Breast epithelium (tissue), 4 donors: ENCODE measurements at regions not wholly inside any gene's neighbourhood (a gene's known extent, or its start where the extent isn't known, plus 50 kb on each side); places are given as distances from the start of the nearest gene placed in this dataset.

Experiments
- DNase-seq, 2 donors: peaks; one replicate each; pipeline ENCODE4 v3.0.0-alpha.2; 2019; ENCODE audit warnings: low spot score in 2 of 2
- H3K27ac ChIP-seq, 2 donors: fragments of 200-600 bp; sonication (generic) in 1 of 2; one replicate each; pipeline ENCODE4 v1.5.1; 2016 to 2019; ENCODE audit warnings: mild to moderate bottlenecking in 1 of 2
- H3K27me3 ChIP-seq, 2 donors: fragments of 200-600 bp; sonication (generic) in 1 of 2; one replicate each; pipeline versions ENCODE4 v1.5.1 to v1.6.0; 2017 to 2019; ENCODE audit warnings: control low read depth in 1 of 2, mild to moderate bottlenecking in 1 of 2
- H3K36me3 ChIP-seq: fragments of 200-600 bp; one replicate; pipeline ENCODE4 v1.5.1; 2019
- H3K4me1 ChIP-seq, 2 donors: fragments of 200-600 bp; sonication (generic); one replicate each; pipeline ENCODE4 v1.5.1; 2016 to 2019; ENCODE audit warnings: control low read depth in 1 of 2
- H3K4me3 ChIP-seq, 3 donors: fragments of 200-600 bp; sonication (generic); 1 replicate in 2 of 3; 2 replicates in 1 of 3; pipeline ENCODE4 v1.5.1; 2016 to 2019; ENCODE audit warnings: mild to moderate bottlenecking in 3 of 3, moderate library complexity in 2 of 3
- H3K9me3 ChIP-seq, 2 donors: fragments of 200-600 bp; sonication (generic) in 1 of 2; one replicate each; pipeline ENCODE4 v1.5.1; 2016 to 2019; ENCODE audit warnings: control low read depth in 1 of 2
- POLR2A ChIP-seq: fragments of 450-650 bp; IDR thresholded peaks from one replicate; pipeline ENCODE4 v1.6.1; 2016; ENCODE audit warnings: antibody characterized with exemption, mild to moderate bottlenecking, moderate library complexity
- POLR2AphosphoS5 ChIP-seq, 3 donors: sonication (generic); formaldehyde crosslinking; IDR thresholded peaks; one replicate each; pipeline ENCODE4 v1.6.1; 2017; ENCODE audit warnings: antibody characterized with exemption in 3 of 3
- intact Hi-C: fragments of 100-400 bp; cut with DNase I; formaldehyde crosslinking; loops from one replicate; pipeline ENCODE4 v1.15.1; 2023; ENCODE audit warnings: low total_unique reads
- TF ChIP-seq, protein P1 (sequence below), 3 donors: fragments of 450-650 bp; IDR thresholded peaks; one replicate each; pipeline ENCODE4 v1.5.1; 2016 to 2017; ENCODE audit warnings: antibody characterized with exemption in 3 of 3, mild to moderate bottlenecking in 3 of 3, moderate library complexity in 3 of 3

DNA sequence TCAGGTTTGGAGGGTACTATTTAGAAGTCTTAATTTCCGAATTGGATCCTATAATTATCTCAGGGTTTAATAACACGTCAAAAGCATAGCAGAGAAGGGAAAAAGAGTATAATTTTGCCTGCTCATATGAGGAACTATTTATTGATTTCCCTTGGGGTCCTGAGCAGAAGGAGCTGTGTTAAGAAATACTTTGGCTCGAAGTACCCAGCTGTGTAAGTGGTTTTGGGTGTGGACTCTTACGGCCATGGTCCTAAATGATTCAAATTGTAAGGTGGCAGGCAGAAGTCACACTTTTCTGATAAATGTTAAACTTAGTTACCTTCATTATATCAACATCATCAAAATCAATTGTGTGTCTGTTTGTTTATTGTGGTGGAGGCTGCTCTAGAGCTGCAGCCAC is 190.4 kb downstream of the MTRR start:
- no peaks in the 10 kb centered on the region for H3K36me3 ChIP-seq
- H3K4me3 ChIP-seq: no peak overlapping the region
- no peak for DNase-seq
- no peaks in the 10 kb centered on the region for H3K4me1 ChIP-seq
- TF ChIP-seq POLR2AphosphoS5 (IDR thresholded peaks at IDR 0.05): no peak
- TF ChIP-seq POLR2A: no peak
- TF ChIP-seq, protein P1, sequence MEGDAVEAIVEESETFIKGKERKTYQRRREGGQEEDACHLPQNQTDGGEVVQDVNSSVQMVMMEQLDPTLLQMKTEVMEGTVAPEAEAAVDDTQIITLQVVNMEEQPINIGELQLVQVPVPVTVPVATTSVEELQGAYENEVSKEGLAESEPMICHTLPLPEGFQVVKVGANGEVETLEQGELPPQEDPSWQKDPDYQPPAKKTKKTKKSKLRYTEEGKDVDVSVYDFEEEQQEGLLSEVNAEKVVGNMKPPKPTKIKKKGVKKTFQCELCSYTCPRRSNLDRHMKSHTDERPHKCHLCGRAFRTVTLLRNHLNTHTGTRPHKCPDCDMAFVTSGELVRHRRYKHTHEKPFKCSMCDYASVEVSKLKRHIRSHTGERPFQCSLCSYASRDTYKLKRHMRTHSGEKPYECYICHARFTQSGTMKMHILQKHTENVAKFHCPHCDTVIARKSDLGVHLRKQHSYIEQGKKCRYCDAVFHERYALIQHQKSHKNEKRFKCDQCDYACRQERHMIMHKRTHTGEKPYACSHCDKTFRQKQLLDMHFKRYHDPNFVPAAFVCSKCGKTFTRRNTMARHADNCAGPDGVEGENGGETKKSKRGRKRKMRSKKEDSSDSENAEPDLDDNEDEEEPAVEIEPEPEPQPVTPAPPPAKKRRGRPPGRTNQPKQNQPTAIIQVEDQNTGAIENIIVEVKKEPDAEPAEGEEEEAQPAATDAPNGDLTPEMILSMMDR (IDR thresholded peaks at IDR 0.05): no peak
- no peak overlapping the region for H3K27ac ChIP-seq
- no peaks in the 10 kb centered on the region for H3K27me3 ChIP-seq
- intact Hi-C loops: no loop called here
- no peaks in the 10 kb centered on the region for H3K9me3 ChIP-seq

DNA sequence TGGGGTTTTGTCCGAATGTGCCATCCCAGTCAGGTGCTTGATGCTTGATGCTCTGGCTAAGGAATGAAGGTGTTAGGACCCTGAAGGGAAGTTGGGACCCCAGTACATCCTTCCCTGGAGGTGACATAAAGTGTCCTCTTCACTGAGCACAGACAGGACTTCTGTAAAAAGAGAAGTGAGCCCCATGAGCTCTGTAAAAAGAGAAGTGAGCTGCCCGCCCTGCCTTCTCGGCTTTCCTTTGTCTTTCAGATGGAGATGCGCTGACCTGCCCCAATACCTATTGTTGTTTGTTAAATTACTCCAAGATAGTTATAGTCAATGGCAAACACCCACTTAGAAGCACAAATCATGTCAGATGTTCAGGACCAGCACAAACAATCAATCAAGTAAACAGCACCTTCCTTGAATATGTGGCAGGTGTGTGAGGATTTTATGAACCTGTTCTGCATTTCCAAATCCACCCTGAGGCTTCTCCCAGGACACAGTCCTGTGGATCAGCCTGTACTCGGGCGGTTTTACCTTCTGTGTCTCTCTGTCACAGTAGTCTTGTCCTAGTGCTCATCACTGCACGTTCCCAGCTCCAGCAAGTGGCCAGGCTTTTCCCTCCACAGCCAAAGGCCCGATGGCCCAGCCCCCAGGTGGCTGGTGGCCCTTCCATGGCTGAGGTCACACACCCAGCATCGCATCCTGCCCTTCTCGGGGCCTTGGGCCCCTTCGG is 191.4 kb downstream of the MTRR start:
- H3K27ac ChIP-seq: no peak overlapping the region
- DNase-seq: no peak
- intact Hi-C loops: no loop called here

DNA sequence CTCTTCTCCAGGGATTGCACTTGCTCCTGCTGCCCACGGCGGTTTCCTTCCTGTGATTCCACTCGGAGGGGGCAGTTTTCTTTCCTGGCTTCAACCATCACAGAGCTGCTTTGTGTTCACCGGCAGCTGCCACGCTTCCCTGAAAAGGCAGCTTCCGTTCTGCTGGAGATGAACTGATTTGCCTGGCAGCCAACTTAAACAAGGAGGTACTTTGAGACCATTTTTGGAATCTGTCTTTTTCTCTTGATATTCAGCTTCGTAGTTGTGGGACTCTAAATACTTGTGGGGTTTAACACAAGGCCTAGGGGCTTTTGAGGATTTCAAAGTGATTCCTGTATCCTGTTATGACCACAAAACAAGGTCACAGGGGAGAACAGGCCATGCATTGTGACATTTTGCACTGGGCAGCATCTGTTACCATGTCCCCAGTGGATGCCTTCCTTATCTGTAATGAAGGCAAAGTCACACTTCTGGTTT is 192.0 kb downstream of the MTRR start:
- Histone ChIP-seq H3K9me3 (no peaks in the 10 kb centered on the region), H3K27ac (no peak overlapping the region), H3K4me3 (no peak overlapping the region), H3K4me1 (no peaks in the 10 kb centered on the region), H3K36me3 (no peaks in the 10 kb centered on the region), H3K27me3 (no peaks in the 10 kb centered on the region)
- DNase-seq: no peak
- no peak for TF ChIP-seq POLR2AphosphoS5 (IDR thresholded peaks at IDR 0.05)
- TF ChIP-seq POLR2A: no peak
- TF ChIP-seq, protein P1 (IDR thresholded peaks at IDR 0.05): no peak
- intact Hi-C loops: no loop called here

More for the DNA sequence above, 191.4 kb downstream of the MTRR start:
- no peaks in the 10 kb centered on the region for H3K27me3 ChIP-seq
- H3K4me3 ChIP-seq: no peak overlapping the region
- TF ChIP-seq, protein P1 (IDR thresholded peaks at IDR 0.05): no peak
- no peak for TF ChIP-seq POLR2AphosphoS5 (IDR thresholded peaks at IDR 0.05)
- TF ChIP-seq POLR2A: no peak
- H3K4me1 ChIP-seq: no peaks in the 10 kb centered on the region
- H3K36me3 ChIP-seq: no peaks in the 10 kb centered on the region
- H3K9me3 ChIP-seq: no peaks in the 10 kb centered on the region

DNA sequence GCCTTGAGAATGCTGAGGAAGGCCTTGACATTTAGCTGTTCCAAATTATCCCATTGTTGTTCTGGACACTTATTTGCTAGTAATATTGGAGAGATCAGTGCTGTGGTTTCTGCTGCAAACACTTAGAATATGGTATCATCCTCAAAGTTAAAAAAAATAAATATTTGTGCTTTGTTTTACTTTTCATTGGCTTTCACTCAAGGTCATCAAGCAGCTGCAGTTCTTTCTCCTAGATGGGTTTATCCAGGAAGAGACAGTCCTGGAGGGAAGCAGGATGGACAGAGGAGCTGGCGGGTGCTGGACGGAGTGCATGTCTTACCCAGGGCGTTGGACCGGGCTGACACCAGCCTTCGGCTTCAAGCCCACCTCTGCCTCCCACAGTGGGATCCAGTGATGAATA is 193.6 kb downstream of the MTRR start:
- H3K9me3 ChIP-seq: no peaks in the 10 kb centered on the region
- TF ChIP-seq, protein P1 (IDR thresholded peaks at IDR 0.05): no peak
- TF ChIP-seq POLR2A: no peak
- TF ChIP-seq POLR2AphosphoS5 (IDR thresholded peaks at IDR 0.05): no peak
- intact Hi-C loops: no loop called here

DNA sequence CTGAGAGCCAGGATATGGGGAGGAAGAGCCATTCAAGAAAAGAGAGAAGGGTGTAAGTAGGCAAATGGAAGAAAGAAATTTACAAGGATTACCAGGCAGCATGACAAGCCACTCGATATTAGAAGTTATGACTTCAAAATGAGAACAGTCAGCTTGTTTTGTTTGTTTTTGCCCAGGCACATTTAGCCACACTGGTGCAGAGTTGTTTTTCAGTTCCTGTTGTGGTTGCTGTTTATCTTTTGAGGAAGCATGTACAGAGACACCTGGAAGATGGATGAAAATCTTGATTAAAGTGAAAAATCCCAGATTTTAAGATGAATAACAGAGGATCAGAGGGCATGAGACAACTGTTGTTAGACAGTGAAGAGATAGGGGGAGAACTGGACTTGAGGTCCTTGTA is 199.1 kb downstream of the MTRR start:
- DNase-seq: no peak
- Histone ChIP-seq H3K4me1 (no peaks in the 10 kb centered on the region), H3K36me3 (no peaks in the 10 kb centered on the region), H3K9me3 (no peaks in the 10 kb centered on the region), H3K27me3 (no peaks in the 10 kb centered on the region), H3K27ac (no peak overlapping the region), H3K4me3 (no peak overlapping the region)
- intact Hi-C loops: no loop called here
- TF ChIP-seq POLR2A: no peak
- TF ChIP-seq POLR2AphosphoS5 (IDR thresholded peaks at IDR 0.05): no peak
- TF ChIP-seq, protein P1 (IDR thresholded peaks at IDR 0.05): no peak

More for the DNA sequence above, 193.6 kb downstream of the MTRR start:
- no peak overlapping the region for H3K4me3 ChIP-seq
- DNase-seq: no peak
- H3K27me3 ChIP-seq: no peaks in the 10 kb centered on the region
- no peaks in the 10 kb centered on the region for H3K4me1 ChIP-seq
- no peak overlapping the region for H3K27ac ChIP-seq
- no peaks in the 10 kb centered on the region for H3K36me3 ChIP-seq
